GM19395 (cell line): ENCODE measurements at regions not wholly inside any gene's neighbourhood (a gene's known extent, or its start where the extent isn't known, plus 50 kb on each side); places are given as distances from the start of the nearest gene placed in this dataset.
"Not testable (repeated sequence)": the region's sequence is repeated elsewhere in the genome, so short reads cannot be mapped to it uniquely, and the experiment has no call there.

Experiments used
- ATAC-seq: cut with Tn5 transposase; IDR thresholded peaks from one replicate; pipeline ENCODE4 v1.9.1; 2021; ENCODE audit warnings: mild to moderate bottlenecking, moderate library complexity; ENCODE audit not compliant: unreplicated experiment

- no peak for ATAC-seq
These were observed 1517.5 kb downstream of the RPIA start for GRCh38 chr2:90209009-90209408.

- ATAC-seq = no peak
These were observed 1518.3 kb downstream of the RPIA start for GRCh38 chr2:90209806-90210205.

GRCh38 chr2:90215880-90216279, 1524.4 kb downstream of the RPIA start:
- not testable (repeated sequence) for ATAC-seq

- not testable (repeated sequence) for ATAC-seq
These were observed 1525.3 kb downstream of the RPIA start for GRCh38 chr2:90216801-90217200.

- ATAC-seq = not testable (repeated sequence)
These were observed 1527.1 kb downstream of the RPIA start for GRCh38 chr2:90218534-90218933.

- not testable (repeated sequence) for ATAC-seq
These were observed 1529.3 kb downstream of the RPIA start for GRCh38 chr2:90220623-90221299.

- no peak for ATAC-seq
These were observed 1529.8 kb downstream of the RPIA start for GRCh38 chr2:90221300-90221651.

- not testable (repeated sequence) for ATAC-seq
These were observed 1533.3 kb downstream of the RPIA start for GRCh38 chr2:90224767-90225166.

GRCh38 chr2:90226465-90227072, 1535.1 kb downstream of the RPIA start:
- not testable (repeated sequence) for ATAC-seq

- ATAC-seq = not testable (repeated sequence)
These were observed 1539.7 kb downstream of the RPIA start for GRCh38 chr2:90231199-90231598.

- ATAC-seq = not testable (repeated sequence)
These were observed 1544.0 kb downstream of the RPIA start for GRCh38 chr2:90235452-90235851.

GRCh38 chr2:90237923-90238361, 1546.5 kb downstream of the RPIA start:
- ATAC-seq = not testable (repeated sequence)

GRCh38 chr2:90238505-90239230, 1547.2 kb downstream of the RPIA start:
- ATAC-seq = not testable (repeated sequence)

- ATAC-seq = not testable (repeated sequence)
These were observed 1548.3 kb downstream of the RPIA start for GRCh38 chr2:90239769-90240168.

- ATAC-seq = not testable (repeated sequence)
These were observed 1553.7 kb downstream of the RPIA start for GRCh38 chr2:90244902-90245765.

- not testable (repeated sequence) for ATAC-seq
These were observed 1556.9 kb downstream of the RPIA start for GRCh38 chr2:90248400-90248799.

- not testable (repeated sequence) for ATAC-seq
These were observed 1558.9 kb downstream of the RPIA start for GRCh38 chr2:90250350-90250749.

GRCh38 chr2:90251576-90251975, 1560.1 kb downstream of the RPIA start:
- not testable (repeated sequence) for ATAC-seq

- not testable (repeated sequence) for ATAC-seq
These were observed 1561.8 kb downstream of the RPIA start for GRCh38 chr2:90253306-90253705.

- not testable (repeated sequence) for ATAC-seq
These were observed 1575.4 kb downstream of the RPIA start for GRCh38 chr2:90266888-90267287.

- ATAC-seq = not testable (repeated sequence)
These were observed 1596.3 kb downstream of the RPIA start for GRCh38 chr2:90287751-90288150.
